Kidney epithelial cell (primary cell): ENCODE measurements at regions not wholly inside any gene's neighbourhood (a gene's known extent, or its start where the extent isn't known, plus 50 kb on each side); places are given as distances from the start of the nearest gene placed in this dataset.

Source experiments
- DNase-seq: peaks from one replicate; pipeline ENCODE4 v3.0.0-alpha.2; 2010; ENCODE audit warnings: low read depth
- H3K27me3 ChIP-seq: 2 replicates; pipeline ENCODE4 v1.6.0; 2011; ENCODE audit warnings: low read length; ENCODE audit not compliant: control insufficient read depth, insufficient read depth
- H3K36me3 ChIP-seq: 2 replicates; pipeline ENCODE4 v1.5.1; 2011; ENCODE audit warnings: low read length; ENCODE audit not compliant: control insufficient read depth, insufficient read depth
- H3K4me3 ChIP-seq: 2 replicates; pipeline ENCODE4 v1.5.1; 2011; ENCODE audit warnings: low read depth, mild to moderate bottlenecking, control low read depth, low read length
- TF ChIP-seq, protein P1 (sequence below): IDR thresholded peaks from 2 replicates; pipeline ENCODE4 v1.5.1; 2011; ENCODE audit warnings: mild to moderate bottlenecking, moderate library complexity, low read length, control low read depth, inconsistent platforms; ENCODE audit not compliant: insufficient read depth, poor library complexity, severe bottlenecking

- no peak overlapping the region for H3K4me3 ChIP-seq
- TF ChIP-seq, protein P1, sequence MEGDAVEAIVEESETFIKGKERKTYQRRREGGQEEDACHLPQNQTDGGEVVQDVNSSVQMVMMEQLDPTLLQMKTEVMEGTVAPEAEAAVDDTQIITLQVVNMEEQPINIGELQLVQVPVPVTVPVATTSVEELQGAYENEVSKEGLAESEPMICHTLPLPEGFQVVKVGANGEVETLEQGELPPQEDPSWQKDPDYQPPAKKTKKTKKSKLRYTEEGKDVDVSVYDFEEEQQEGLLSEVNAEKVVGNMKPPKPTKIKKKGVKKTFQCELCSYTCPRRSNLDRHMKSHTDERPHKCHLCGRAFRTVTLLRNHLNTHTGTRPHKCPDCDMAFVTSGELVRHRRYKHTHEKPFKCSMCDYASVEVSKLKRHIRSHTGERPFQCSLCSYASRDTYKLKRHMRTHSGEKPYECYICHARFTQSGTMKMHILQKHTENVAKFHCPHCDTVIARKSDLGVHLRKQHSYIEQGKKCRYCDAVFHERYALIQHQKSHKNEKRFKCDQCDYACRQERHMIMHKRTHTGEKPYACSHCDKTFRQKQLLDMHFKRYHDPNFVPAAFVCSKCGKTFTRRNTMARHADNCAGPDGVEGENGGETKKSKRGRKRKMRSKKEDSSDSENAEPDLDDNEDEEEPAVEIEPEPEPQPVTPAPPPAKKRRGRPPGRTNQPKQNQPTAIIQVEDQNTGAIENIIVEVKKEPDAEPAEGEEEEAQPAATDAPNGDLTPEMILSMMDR = no peak
- no peaks in the 10 kb centered on the region for H3K36me3 ChIP-seq
- no peak for DNase-seq
- H3K27me3 ChIP-seq = no peaks in the 10 kb centered on the region
Measured at GRCh38 chr2:238694136-238694755, 153.6 kb upstream of the TWIST2 start.

GRCh38 chr2:238694922-238695321 lies 153.0 kb upstream of the TWIST2 start:
- TF ChIP-seq, protein P1 = no peak
- Histone ChIP-seq H3K27me3 (no peaks in the 10 kb centered on the region), H3K4me3 (no peak overlapping the region), H3K36me3 (no peaks in the 10 kb centered on the region)
- DNase-seq = no peak

DNA sequence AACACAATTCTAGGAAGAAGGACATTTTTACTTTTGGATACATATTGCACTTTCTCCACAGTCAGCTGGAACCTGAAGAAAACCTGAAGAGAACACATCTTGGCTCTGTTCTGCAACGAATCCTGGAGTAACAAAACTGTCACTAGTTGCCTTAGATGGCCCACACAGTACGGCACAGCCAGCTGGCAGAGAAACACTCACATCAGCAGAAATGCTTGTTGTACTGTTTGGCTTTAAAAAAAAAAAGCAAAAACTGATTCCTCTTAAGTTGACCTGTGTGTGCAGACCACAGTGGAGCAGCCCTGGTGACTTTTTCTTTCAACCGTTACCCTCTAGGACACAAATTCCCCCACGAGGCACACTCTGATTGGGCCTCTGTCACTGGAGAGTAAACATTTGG lies 152.3 kb upstream of the TWIST2 start:
- Histone ChIP-seq H3K36me3 (no peaks in the 10 kb centered on the region), H3K27me3 (no peaks in the 10 kb centered on the region), H3K4me3 (no peak overlapping the region)
- TF ChIP-seq, protein P1 = no peak
- no peak for DNase-seq

GRCh38 chr2:238696331-238696730 lies 151.6 kb upstream of the TWIST2 start:
- Histone ChIP-seq H3K36me3 (no peaks in the 10 kb centered on the region), H3K27me3 (no peaks in the 10 kb centered on the region), H3K4me3 (no peak overlapping the region)
- no peak for DNase-seq
- TF ChIP-seq, protein P1 = no peak

- TF ChIP-seq, protein P1 = no peak
- H3K4me3 ChIP-seq = no peak overlapping the region
- no peak for DNase-seq
- H3K27me3 ChIP-seq = no peaks in the 10 kb centered on the region
- H3K36me3 ChIP-seq = no peaks in the 10 kb centered on the region
Measured at GRCh38 chr2:238696786-238697185, 151.1 kb upstream of the TWIST2 start.
